Muscle of back (tissue), 3 donors: ENCODE measurements at regions not wholly inside any gene's neighbourhood (a gene's known extent, or its start where the extent isn't known, plus 50 kb on each side); places are given as distances from the start of the nearest gene placed in this dataset.

Source experiments
- DNase-seq, 3 donors: peaks; one replicate each; pipeline versions ENCODE4 v3.0.0 to v3.0.0-alpha.2; 2013

DNA sequence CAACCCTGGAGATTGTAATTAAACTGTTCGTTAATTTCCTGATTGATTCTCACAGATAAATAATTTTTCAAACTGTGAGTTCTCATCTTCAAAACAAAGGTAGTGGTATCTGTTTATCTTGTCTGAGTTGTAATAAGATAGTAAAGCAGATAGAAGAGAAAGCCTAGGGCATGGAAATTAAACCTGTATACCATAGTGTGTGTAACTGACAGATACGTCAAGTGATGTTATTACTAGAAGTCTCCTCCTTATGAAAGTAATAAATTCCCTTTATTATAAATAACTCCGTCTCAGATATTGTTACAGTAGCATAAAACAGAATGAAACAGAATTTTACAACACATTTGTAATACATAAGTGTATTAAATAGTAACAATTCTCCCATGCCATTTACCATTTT is 1065.1 kb downstream of the SLITRK1 start:
- no peak for DNase-seq

DNA sequence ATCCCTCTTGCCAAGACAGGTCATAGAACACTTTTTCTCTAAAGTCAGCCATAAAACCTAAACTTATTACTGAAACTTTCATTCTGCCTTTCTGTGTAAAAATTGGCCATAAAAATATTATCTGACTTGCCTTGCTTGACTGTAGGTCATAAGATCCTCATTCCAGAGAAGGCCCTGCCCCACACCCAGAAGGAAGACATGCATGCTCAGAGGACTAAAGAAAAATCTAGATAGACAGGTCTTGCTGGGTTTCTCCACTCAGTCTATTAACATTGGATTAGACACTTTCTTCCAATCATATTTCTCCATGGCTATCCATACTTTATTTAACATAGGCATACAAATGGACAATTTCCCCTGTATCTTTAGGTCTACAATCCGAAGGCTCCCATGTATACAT is 1066.5 kb downstream of the SLITRK1 start:
- no peak for DNase-seq

DNA sequence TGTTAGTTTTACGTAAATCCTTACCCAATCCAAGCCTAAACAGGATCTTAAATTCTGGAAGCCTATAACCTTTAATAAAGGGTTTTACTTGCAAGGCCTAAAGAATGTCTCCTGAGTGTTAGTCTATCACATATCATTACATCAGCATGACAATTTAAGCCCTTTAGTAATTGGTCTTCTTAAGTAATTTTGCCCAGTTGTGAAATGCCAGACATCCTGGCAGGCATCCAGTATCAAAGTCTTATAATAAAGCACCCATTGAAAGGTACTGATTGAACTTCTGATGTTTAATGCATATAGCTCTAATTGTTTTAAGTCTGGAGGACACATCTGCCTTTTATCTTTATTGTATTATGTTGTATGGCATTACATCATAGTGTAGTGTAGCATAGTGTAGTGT is 1078.9 kb downstream of the SLITRK1 start:
- DNase-seq, result no peak

DNA sequence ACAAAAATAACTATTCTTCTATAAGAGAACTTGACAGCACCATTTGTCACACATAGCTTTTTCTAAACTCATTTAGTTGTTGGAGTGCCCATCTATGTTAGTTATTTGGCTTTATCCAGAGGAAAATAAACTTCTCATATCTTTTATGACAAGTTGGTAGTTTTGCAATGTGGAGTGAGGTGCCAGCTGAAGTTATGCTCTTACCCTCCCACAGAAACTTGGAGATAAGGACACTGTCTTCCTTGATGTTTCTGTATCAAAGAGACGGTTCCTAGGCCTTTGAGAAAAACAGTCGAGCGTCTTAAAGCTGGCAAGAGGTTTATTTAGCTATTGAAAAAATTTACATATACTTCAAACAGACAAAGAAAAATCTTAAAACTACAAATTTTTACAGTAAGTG is 1079.7 kb downstream of the SLITRK1 start:
- DNase-seq, result no peak

DNA sequence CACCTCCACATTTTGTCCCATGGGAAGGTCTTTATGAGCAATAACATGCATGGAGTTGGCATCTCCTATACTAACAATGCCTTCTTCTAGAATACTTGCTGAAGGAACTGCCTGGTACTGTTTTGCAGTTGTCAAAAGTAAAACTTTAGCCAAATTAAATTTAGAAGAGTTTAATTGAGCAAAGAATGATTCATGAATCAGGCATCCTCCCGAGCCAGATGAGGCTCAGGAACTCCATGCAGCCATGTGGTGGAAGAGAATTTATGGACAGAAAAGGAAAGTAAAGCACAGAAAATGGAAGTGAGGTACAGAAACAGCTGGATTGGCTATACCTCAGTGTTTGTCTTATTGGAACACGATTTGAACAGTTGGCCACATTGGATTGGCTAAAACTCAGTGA is 1081.9 kb downstream of the SLITRK1 start:
- no peak for DNase-seq

DNA sequence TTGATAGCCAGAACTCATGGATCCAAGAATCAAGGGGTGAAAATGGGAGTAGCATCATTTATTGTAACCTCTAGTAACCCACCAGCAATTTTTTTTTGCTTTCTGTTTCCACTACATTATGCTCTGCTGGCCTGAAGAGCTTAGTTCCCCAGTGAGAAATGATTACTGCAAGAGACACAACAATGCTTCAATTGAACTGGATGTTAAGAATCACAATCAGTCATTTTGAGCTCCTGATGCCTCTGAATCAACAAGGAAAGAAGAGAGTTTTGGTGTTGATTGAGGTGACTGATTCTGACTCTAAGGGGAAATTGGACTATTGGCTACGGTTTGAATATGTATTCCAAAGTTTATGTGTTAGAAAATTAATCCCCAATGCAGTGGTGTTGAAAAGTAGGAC is 1084.4 kb downstream of the SLITRK1 start:
- no peak for DNase-seq

DNA sequence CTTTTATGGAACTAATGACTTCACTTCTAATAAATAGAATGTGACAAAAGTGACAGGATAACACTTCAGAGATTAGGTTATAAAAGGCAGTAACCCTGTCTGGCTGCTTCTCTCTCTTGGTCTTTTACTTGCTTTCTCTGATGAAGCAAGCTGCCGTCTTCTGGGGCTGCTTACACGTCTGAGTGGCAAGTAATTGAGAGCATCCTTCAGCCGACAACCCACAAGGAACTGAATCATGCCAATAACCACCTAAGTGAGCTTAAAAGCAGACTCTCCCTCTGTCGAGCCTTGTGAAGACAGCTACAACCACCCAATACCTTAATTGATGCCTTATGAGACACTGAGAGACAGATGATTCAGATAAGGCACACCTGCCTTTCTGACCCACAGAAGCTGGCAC is 1091.2 kb downstream of the SLITRK1 start:
- no peak for DNase-seq

DNA sequence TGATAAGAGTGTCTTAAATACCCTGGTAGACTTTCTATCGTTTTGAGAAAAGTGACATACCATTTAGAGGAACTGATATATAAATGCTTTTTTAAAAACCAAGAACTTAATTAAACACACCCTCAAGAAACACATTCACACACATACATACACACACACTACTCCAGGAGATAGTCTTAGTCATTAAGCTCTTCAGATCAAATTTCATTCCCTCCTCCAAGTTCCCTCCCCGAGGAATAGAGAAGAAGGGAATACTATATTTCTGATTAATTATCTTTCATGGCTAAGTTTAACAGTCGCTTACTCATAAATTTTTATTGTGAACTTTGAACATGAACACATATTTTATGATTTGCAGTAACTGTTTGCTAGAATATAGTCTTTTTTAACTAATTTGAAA is 1109.5 kb downstream of the SLITRK1 start:
- DNase-seq, result peak in 2 of 3 donors; percentile 4 to 9

DNA sequence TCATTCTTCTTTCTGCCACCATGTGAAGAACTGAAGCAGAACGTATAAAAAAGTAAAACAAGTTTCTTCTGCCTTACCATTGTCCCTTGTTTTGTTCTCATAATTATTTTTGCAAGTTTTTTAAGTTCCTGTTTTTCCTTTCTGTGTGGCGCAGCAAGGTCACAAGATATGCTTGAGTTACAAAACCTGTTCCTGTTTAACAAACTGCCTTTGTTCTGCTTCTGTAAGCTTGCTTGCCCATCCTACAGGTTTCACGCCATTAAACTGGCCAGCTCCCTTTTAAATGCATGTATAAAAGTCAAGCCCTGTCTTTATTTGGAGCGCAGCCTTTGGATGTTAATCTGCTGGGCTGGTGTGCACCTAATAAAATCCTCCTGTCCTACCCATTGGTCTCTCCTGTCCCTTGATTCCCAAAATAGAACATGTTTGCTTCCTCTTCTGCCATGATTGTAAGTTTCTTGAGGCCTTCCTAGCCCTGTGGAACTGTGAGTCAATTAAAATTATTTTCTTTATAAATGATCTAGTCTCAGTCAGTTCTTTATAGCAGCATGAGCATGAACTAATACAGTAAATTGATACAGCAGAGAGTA is 1115.4 kb downstream of the SLITRK1 start:
- DNase-seq, result no peak

DNA sequence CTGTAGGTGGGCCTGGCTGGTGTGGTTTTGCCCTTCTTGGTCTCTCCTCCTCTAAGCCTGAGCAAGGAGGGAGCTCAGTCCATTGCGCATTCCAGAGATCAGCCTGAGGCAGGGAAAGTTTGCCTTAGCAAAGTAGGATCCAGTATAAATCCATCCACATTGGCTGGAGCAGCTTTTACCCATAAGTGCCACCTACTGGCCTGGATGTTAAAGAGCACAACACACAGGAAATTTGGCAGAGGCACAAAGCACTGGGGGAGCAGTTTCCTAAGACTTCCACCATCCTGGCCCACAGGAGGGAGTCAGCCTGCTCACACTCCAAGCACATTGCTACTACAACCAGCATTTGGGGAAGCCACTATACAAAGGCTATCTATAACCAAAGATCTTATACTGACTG is 1124.2 kb downstream of the SLITRK1 start:
- DNase-seq, result no peak

DNA sequence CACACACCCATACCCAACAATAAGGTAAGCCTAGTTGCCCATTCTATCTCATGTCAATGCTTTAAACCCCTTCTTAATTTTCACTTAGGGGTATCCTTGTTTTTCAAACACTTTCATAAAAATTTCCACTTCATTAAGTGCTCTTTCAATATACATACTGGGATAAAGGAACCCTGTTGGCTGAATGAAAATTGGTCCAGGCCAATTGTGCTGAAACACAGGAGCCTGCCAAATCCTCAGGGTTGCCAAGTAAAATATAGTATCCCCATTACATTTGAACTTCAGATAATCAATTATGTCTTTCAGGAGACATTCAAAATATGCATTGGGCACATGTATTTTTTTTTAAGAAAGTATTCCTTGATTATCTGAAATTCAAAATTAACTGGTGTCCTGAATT is 1131.1 kb downstream of the SLITRK1 start:
- no peak for DNase-seq

DNA sequence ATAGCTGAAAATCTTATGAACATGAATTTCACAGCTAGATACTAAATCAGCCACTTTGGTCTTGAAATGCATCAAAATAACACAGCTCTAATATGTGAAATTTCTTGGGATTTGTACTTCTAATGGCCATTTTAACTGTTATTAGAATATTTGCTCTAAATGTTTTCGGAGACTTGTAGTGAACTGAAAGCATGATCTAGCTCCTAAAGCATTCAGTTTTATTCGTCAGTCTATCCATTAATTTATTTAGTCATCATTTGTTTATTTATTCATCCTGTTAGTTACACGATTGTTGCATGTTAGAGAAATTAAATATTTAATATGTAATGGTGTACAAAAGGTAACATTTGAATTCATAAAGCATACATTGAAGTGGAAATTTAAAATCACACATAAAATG is 1132.7 kb downstream of the SLITRK1 start:
- no peak for DNase-seq

DNA sequence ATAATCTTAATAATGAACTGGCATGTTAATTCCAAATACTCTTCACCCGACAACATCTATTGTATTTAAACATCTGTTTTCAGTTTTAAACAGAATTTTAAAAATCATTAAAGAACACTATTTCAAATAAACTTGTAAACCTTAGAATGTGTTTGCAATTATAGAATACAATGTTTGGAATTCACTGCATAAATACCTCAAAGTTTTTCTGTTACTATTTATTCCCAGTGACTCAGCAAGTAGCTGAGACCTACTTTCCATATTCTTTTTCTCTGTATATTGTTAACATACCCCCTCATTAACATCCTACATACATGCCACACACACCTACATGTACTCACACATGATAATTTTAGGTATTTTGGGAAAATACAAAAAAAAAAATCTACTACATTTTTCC is 1134.3 kb downstream of the SLITRK1 start:
- DNase-seq, result peak in 1 of 3 donors; percentile 31

DNA sequence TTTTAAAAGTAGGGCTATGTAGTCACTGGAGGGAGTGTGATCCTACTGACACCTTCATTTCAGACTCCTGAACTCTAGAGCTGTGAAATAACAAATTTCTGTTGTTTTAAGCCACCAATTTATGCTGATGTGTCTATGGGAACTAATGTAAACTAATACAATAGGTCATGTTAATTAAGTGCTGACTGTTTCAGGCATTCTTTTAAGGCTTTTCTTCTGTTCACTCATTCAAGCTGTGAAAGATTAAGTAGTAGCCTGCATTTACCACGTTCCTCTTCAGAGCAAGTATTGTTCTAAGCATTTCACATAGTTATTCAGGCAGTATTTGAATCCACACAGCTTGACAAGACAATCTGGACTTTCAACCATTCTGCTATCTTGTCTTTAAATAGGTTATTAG is 1135.0 kb downstream of the SLITRK1 start:
- DNase-seq, result peak in 1 of 3 donors; percentile 8

DNA sequence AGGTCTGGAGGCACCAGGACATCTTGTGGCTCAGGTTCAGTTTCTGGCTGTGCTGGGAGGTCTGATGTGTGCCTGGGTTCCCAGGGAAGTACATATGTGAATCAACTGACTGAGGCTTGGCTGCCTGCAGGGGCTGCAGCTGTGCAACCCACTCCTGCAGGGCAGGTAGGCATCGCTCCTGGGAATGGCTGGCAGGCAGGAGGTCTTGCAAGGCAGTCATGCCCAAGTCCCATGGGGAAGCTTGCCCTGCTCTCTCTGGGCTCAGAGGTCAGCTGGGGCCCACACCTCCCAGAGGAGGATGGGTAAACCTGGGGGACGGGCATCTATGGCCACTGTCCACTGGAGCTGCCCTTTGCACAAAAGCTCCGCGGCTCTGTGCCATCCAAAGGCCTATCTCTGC is 1141.8 kb downstream of the SLITRK1 start:
- DNase-seq, result no peak

DNA sequence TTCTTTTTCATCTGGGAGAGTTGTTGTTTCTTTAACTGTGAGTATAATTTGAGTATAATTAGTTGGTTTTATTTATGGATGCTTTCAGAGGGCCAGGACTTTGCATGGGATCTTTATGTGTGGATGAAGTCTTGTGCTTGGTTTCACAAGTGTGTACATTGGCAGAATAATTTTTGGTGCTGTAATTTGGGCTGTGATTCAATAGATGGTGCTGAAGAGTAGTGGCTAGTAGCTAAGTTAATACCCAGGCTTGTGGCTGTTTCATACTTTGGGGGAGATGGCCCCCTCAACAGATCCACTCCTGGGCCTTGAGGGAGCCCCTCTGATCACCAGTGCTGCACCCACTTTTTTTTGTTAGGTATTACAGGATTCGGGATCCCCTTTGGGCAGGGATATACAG is 1142.4 kb downstream of the SLITRK1 start:
- no peak for DNase-seq

DNA sequence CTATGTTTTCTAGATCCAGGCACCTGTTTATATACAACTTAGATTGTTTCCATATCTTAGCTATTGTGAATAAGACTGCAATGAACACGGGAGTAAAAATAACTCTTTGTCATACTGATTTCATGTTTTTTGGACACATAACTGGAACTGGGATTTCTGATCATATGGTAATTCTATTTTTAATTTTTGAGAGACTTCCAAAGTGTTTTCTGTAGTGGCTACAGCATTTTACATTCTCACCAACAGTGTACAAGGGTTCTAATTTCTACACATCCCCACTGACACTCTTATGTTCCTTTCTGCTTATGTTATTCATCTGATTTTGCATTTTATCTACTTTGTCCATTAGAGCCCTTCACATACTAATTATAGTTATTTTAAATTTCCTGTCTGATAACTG is 1152.9 kb downstream of the SLITRK1 start:
- no peak for DNase-seq

DNA sequence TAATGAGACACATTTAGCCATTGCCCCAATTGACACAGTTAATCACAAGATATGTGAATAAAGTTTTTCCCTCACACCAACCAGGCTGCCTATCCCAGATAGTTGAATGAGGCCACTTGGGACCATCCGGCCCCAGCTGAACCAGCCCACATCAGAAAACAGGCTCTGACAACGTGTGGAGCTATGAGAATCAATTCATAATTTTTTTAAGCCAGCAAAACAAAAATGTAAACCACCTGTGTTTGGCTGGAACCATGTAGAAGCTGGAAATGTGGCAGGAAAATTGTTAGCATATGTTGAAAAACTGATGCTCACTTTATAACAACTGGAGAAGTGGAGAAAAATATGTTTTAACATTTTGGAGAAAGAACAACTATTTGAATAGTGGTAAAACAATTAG is 1161.3 kb downstream of the SLITRK1 start:
- DNase-seq, result peak in 2 of 3 donors; percentile 39 to 48

DNA sequence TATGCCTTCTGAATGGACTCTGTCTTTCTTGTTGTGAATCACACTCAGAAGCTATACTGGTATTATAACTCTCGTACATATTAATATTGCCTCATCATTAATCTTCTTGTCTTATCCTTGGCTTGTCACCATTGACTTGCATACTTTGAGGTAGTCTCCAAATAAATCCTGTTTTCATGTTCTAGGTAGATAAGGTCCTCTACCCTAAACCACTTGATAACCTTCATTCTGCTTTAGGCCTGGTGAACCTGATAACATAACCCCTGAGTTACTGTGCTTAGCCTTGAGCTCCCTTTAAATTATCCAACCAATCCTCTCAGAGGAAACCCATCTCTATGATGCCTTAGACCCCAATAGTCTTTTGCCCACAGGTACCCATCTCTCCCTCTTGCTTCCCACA is 1162.3 kb downstream of the SLITRK1 start:
- no peak for DNase-seq

DNA sequence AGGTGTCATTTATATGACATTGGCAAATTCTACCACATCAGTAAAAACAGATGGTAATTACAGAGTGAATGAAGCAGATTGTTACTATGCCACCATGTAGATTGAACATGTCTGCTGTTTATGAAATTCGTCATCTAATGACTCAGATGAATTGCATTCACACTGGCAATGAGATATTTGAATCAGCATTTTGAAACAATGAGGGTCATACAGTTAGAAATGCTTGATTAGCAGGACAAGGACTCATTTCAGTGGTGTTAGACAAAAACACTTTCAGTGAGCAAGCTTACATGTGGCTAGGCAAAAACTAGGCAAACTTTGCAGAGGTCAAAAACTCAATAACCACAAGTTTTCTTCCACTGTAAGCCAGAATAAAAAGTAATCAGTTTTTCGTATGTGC is 1165.0 kb downstream of the SLITRK1 start:
- DNase-seq, result peak in 1 of 3 donors; percentile 38

DNA sequence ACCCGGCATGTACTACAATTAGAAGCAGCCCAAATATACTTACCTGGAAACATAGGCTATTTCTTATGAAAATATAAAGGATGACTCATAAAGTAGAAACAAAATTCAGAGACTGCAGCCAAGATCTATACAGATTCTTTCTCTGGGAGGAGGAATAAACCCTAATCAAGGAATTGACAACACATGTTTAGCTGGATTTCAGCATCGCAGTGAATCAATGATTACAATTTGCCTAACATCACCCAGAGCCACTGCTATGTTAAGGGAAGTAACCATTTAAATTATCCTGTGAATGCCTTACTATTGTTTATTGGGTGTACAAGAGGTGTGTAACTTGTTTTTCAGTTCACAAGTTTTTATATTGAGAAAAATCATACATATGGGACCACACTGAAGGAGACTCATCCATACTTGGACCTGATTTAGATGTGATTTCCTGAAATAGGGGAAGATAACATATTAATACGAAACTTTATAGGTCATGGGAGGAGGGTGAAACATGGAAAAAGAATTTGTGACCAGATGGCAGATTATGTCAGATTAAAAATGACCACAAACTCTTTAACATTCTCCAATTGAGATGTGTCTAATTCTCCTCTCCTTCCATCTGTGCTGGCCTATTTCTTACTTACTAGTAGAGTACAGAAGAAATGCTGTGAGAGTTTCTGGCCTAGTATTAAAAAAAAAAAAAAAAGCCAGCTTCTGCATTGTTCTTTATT is 1168.4 kb downstream of the SLITRK1 start:
- peak in 1 of 3 donors; percentile 14 for DNase-seq

DNA sequence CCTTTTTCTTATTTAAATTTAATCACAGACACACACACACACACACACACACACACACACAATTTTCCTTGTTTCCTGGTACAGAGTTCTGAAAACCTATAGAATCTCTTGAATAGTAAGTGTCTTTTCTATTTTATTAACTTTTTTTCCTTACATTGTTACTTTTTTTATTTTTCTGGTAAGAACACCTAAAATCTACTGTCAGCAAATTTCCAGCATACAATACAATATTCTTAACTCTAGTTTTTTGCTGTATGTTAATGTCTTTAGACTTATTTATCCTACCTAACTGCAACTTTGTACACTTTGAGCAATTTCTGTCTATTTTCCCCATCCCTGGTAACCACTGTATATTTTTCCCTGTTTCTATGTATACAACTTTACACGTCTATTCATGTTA is 1179.8 kb downstream of the SLITRK1 start:
- DNase-seq, result no peak

DNA sequence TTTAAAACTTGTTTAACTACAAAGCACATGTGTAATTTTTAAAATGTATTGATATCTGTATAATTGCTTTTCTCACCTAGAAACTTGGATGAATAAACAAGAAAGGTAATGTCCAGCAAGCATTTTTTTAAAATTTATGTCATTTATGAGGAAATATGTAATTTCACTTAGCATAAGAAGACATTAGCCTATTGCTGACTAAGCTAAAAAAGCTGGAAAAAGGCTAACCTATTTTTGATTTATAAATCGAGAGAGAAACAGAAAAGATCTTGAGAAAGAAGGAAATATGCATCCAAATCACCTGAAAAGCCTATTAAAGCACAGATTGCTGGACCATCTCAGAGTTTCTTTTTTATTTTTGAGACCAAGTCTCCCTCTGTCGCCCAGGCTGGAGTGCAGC is 1181.3 kb downstream of the SLITRK1 start:
- DNase-seq, result no peak

DNA sequence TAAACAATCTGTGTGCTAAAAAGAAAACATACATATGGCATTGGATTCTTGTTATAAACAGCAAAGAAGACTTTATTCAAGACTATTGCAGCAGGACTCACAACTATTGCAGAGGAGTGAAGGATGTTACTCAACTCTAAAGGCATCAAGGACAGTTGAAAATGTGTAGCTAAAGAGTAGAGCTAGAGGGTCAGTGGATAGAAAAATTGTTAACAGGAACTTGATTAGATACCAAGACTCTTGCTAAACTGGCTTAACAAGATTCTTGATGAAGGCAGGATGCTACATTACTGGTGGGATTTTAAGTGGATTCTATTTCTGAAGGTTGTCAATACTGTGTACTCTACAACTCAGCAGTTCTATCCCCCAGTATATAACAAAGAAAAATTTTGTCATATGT is 1183.3 kb downstream of the SLITRK1 start:
- no peak for DNase-seq
